H1 (cell line): ENCODE measurements at regions not wholly inside any gene's neighbourhood (a gene's known extent, or its start where the extent isn't known, plus 50 kb on each side); places are given as distances from the start of the nearest gene placed in this dataset.

Experiments used
- CTCF ChIA-PET: fragments of 300-600 bp; sonication (Branson Sonifier 250); formaldehyde crosslinking; loops from one replicate; lab custom pipeline; 2021; ENCODE audit not compliant: partially characterized antibody; lab: Charles Lee
- POLR2A ChIA-PET: fragments of 300-600 bp; sonication (Branson Sonifier 250); formaldehyde crosslinking; loops from one replicate; lab custom pipeline; 2021; ENCODE audit warnings: inconsistent platforms; ENCODE audit not compliant: partially characterized antibody; lab: Charles Lee
- DNase-seq, 2 experiments: peaks; one replicate each; pipeline versions ENCODE4 v3.0.0 to v3.0.0-alpha.2; 2010 to 2022; ENCODE audit warnings: low spot score in 2 of 2, low read depth in 1 of 2, mixed read lengths in 1 of 2
- FAIRE-seq: peaks from 2 replicates; lab custom pipeline; 2011; peaks lifted over from hg19 to GRCh38; lab: Jason Lieb, UNC
- H2AFZ ChIP-seq: 2 replicates; pipeline ENCODE4 v1.8.1; 2012; ENCODE audit warnings: low read length, inconsistent platforms
- H2AK5ac ChIP-seq: 2 replicates; pipeline ENCODE4 v1.6.1; 2013; ENCODE audit warnings: low read depth, low read length
- H2BK120ac ChIP-seq: replicated peaks from 2 replicates; pipeline ENCODE3; 2013; ENCODE audit warnings: low read depth, low read length, inconsistent platforms
- H2BK12ac ChIP-seq: 2 replicates; pipeline ENCODE4 v1.6.1; 2013; ENCODE audit warnings: low read depth, low read length
- H2BK15ac ChIP-seq: 2 replicates; pipeline ENCODE4 v1.6.1; 2013; ENCODE audit warnings: low read length
- H2BK20ac ChIP-seq: 2 replicates; pipeline ENCODE4 v1.6.1; 2013; ENCODE audit warnings: low read length
- H2BK5ac ChIP-seq: 2 replicates; pipeline ENCODE4 v1.6.1; 2013; ENCODE audit warnings: low read depth, low read length
- H3K14ac ChIP-seq: 2 replicates; pipeline ENCODE4 v1.6.1; 2013; ENCODE audit warnings: inconsistent platforms; ENCODE audit not compliant: insufficient read length
- H3K18ac ChIP-seq: 2 replicates; pipeline ENCODE4 v1.6.1; 2013; ENCODE audit warnings: low read length; ENCODE audit errors: extremely low read depth
- H3K23ac ChIP-seq: 2 replicates; pipeline ENCODE4 v1.6.1; 2013; ENCODE audit warnings: inconsistent platforms; ENCODE audit not compliant: insufficient read length
- H3K23me2 ChIP-seq: 2 replicates; pipeline ENCODE4 v1.6.1; 2013; ENCODE audit warnings: low read depth, low read length
- H3K27ac ChIP-seq: 2 replicates; pipeline ENCODE4 v1.6.1; 2011; ENCODE audit warnings: low read depth, low read length, inconsistent platforms
- H3K27me3 ChIP-seq, 4 experiments: replicated peaks in 1 of 4; 1 replicate in 1 of 4; 2 replicates in 3 of 4; pipeline versions ENCODE4 v1.6.1 to v1.8.1; 2011 to 2013; ENCODE audit warnings: low read length in 3 of 4, mild to moderate bottlenecking in 3 of 4, inconsistent platforms in 2 of 4, mixed read lengths in 2 of 4, moderate library complexity in 1 of 4; ENCODE audit not compliant: control insufficient read depth in 3 of 4, insufficient read depth in 3 of 4; ENCODE audit errors: extremely low read depth in 1 of 4
- H3K36me3 ChIP-seq, 4 experiments: 2 replicates each; pipeline versions ENCODE4 v1.6.1 to v1.8.1; 2011 to 2013; ENCODE audit warnings: mild to moderate bottlenecking in 4 of 4, low read length in 3 of 4, moderate library complexity in 2 of 4, control low read depth in 1 of 4, inconsistent platforms in 1 of 4; ENCODE audit not compliant: insufficient read depth in 4 of 4, control insufficient read depth in 2 of 4
- H3K4ac ChIP-seq: replicated peaks from 2 replicates; pipeline ENCODE3; 2013; ENCODE audit warnings: low read length, low read depth, mixed read lengths, inconsistent platforms; ENCODE audit not compliant: insufficient read length
- H3K4me1 ChIP-seq, 4 experiments: replicated peaks in 1 of 4; 1 replicate in 1 of 4; 2 replicates in 3 of 4; pipeline versions ENCODE4 v1.6.1 to v1.8.1; 2011 to 2013; ENCODE audit warnings: low read length in 3 of 4, inconsistent platforms in 2 of 4, mixed read lengths in 1 of 4; ENCODE audit not compliant: insufficient read depth in 4 of 4, control insufficient read depth in 3 of 4
- H3K4me2 ChIP-seq, 2 experiments: 2 replicates each; pipeline versions ENCODE4 v1.6.1 to v1.8.1; 2011 to 2013; ENCODE audit warnings: low read depth in 2 of 2, low read length in 2 of 2, control low read depth in 1 of 2, inconsistent platforms in 1 of 2, mild to moderate bottlenecking in 1 of 2; ENCODE audit not compliant: insufficient read depth in 1 of 2
- H3K4me3 ChIP-seq, 4 experiments: fragments of 200-600, 300-600 bp in 1 of 4; sonication (generic), shearing (Covaris generic), sonication (Bioruptor Twin) in 1 of 4; 2 replicates each; pipeline versions ENCODE4 v1.5.1 to v1.8.1; 2011 to 2016; ENCODE audit warnings: low read length in 4 of 4, low read depth in 3 of 4, control low read depth in 2 of 4, inconsistent platforms in 2 of 4, mild to moderate bottlenecking in 2 of 4, mixed read lengths in 1 of 4, moderate library complexity in 1 of 4; ENCODE audit not compliant: insufficient read depth in 2 of 4; ENCODE audit errors: extremely low read depth in 1 of 4
- H3K56ac ChIP-seq: replicated peaks from 2 replicates; pipeline ENCODE3; 2013; ENCODE audit warnings: low read depth, mild to moderate bottlenecking, mixed read lengths, low read length, inconsistent platforms; ENCODE audit not compliant: insufficient read length
- H3K79me1 ChIP-seq: 2 replicates; pipeline ENCODE4 v1.6.1; 2013; ENCODE audit warnings: low read depth, low read length, control low read depth
- H3K79me2 ChIP-seq, 2 experiments: 2 replicates each; pipeline versions ENCODE4 v1.6.1 to v1.8.1; 2012 to 2013; ENCODE audit warnings: low read length in 2 of 2, mild to moderate bottlenecking in 2 of 2, inconsistent platforms in 1 of 2; ENCODE audit not compliant: insufficient read depth in 2 of 2, control insufficient read depth in 1 of 2
- H3K9ac ChIP-seq, 4 experiments: replicated peaks in 1 of 4; 1 replicate in 1 of 4; 2 replicates in 3 of 4; pipeline versions ENCODE4 v1.6.1 to v1.8.1; 2011 to 2013; ENCODE audit warnings: low read depth in 3 of 4, low read length in 3 of 4, control low read depth in 2 of 4, mild to moderate bottlenecking in 2 of 4, moderate library complexity in 2 of 4, inconsistent platforms in 1 of 4; ENCODE audit errors: extremely low read depth in 1 of 4
- H3K9me3 ChIP-seq, 2 experiments: 2 replicates each; pipeline versions ENCODE4 v1.6.1 to v1.8.1; 2012 to 2013; ENCODE audit warnings: mild to moderate bottlenecking in 2 of 2, moderate library complexity in 2 of 2, control low read depth in 1 of 2, inconsistent platforms in 1 of 2, low read depth in 1 of 2, low read length in 1 of 2, mixed read lengths in 1 of 2; ENCODE audit not compliant: insufficient read depth in 2 of 2
- H4K20me1 ChIP-seq, 2 experiments: replicated peaks in 1 of 2; 2 replicates each; pipeline versions ENCODE3 to v1.8.1; 2011 to 2013; ENCODE audit warnings: inconsistent platforms in 2 of 2, low read length in 2 of 2, mild to moderate bottlenecking in 1 of 2; ENCODE audit not compliant: insufficient read depth in 2 of 2, control insufficient read depth in 1 of 2
- H4K5ac ChIP-seq: 2 replicates; pipeline ENCODE4 v1.6.1; 2013; ENCODE audit warnings: low read length, low read depth, mixed read lengths, inconsistent platforms; ENCODE audit not compliant: insufficient read length
- H4K8ac ChIP-seq: 2 replicates; pipeline ENCODE4 v1.8.0; 2013; ENCODE audit warnings: mild to moderate bottlenecking, moderate library complexity, low read length, inconsistent platforms; ENCODE audit not compliant: insufficient read depth; ENCODE audit errors: extremely low read depth
- H4K91ac ChIP-seq: replicated peaks from 2 replicates; pipeline ENCODE3; 2013; ENCODE audit warnings: low read length, mixed read lengths, inconsistent platforms; ENCODE audit not compliant: insufficient read length
- CREB1 ChIP-seq: IDR thresholded peaks from 2 replicates; pipeline ENCODE4 v1.6.1; 2012; ENCODE audit warnings: inconsistent platforms
- E2F6 ChIP-seq: IDR thresholded peaks from 2 replicates; pipeline ENCODE4 v1.6.1; 2012; ENCODE audit warnings: inconsistent platforms
- NANOG ChIP-seq: IDR thresholded peaks from 2 replicates; pipeline ENCODE4 v1.6.1; 2011; ENCODE audit warnings: low read length, low read depth, mild to moderate bottlenecking, inconsistent platforms; ENCODE audit not compliant: insufficient read depth, poor library complexity, severe bottlenecking
- POLR2A ChIP-seq, 2 experiments: IDR thresholded peaks; 1 replicate in 1 of 2; 2 replicates in 1 of 2; pipeline ENCODE4 v1.6.1; 2011; ENCODE audit warnings: low read depth in 2 of 2, low read length in 2 of 2, mild to moderate bottlenecking in 2 of 2; ENCODE audit errors: control extremely low read depth in 1 of 2
- TEAD4 ChIP-seq: IDR thresholded peaks from 2 replicates; pipeline ENCODE4 v1.6.1; 2012; ENCODE audit warnings: low read depth, low read length, inconsistent platforms, mixed read lengths
- WGBS, 2 experiments: shearing (Covaris generic) in 1 of 2; methylation state at CpG; one replicate each; pipeline versions ENCODE4 v1.1.6 to v1.1.7; 2013 to 2015; ENCODE audit warnings: low lambda C conversion rate in 2 of 2, mixed read lengths in 2 of 2, inconsistent platforms in 1 of 2, low coverage in 1 of 2, missing lambda C conversion rate in 1 of 2; ENCODE audit not compliant: insufficient replicate concordance in 2 of 2, insufficient coverage in 1 of 2, insufficient read length in 1 of 2; ENCODE audit errors: extremely low coverage in 1 of 2, missing lambda C conversion rate in 1 of 2; 5-methylcytosine and 5-hydroxymethylcytosine counted together
- TF ChIP-seq, protein P1 (sequence below): IDR thresholded peaks from 2 replicates; pipeline ENCODE4 v1.6.1; 2011; ENCODE audit warnings: low read depth, mild to moderate bottlenecking, low read length; ENCODE audit not compliant: insufficient read depth

DNA sequence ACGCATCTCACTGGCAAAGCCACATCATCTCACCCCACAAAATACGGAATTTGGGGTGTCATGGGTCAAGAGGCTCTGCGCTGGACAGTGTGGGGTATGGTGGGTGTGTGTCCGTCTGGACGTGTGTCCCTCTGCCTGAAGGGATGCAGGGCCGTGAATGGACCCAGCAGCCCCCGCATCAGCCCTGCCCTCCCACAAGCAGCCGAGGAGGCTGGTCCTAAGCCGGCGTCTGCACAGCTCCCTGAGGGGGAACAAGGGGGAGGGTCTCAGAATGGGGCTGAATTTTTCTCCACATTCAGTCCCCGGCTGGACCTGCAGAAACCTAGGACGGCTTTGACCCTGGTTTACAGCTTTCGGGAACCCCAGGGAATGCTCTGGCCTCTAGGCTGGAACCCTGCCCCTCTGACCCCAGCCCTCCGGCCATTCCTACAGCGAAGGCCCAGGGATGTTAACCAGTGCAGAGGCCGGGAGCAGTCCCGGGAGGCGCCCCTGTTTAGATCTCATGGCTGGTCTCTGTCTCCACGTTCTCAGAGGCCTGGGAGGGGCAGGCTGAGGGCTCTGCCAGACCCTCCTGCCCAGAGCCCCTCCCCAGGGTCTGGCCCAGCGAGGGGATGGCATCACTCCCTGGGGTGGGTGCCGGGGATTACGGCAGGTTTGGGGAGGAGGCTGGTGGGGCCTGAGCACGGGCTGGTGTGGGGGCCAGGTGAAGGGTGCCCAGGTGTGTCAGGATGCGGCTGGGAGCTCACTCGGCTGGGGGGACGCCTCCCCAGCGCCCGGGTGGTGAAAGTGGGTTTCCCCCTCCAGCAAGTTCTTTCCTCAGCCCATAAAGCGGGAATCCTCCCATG, 156.5 kb upstream of the C14orf180 start:
- no peak overlapping the region for H3K4me2 ChIP-seq
- FAIRE-seq (no peak), DNase-seq (peak in 1 of 2 experiments; percentile 44)
- H3K4me3 ChIP-seq, result no peak overlapping the region
- no peak overlapping the region for H2AK5ac ChIP-seq
- no peak overlapping the region for H3K14ac ChIP-seq
- H3K79me1 ChIP-seq, result no peaks in the 10 kb centered on the region
- H4K8ac ChIP-seq, result peak overlapping the region; percentile 57; the same call in 1 of the 2 replicates
- no peaks in the 10 kb centered on the region; the same call in 1 of the 2 replicates for H3K23me2 ChIP-seq
- H3K27ac ChIP-seq, result no peak overlapping the region
- no peak overlapping the region for H3K4ac ChIP-seq
- H3K36me3 ChIP-seq, result no peaks in the 10 kb centered on the region
- H2BK12ac ChIP-seq, result no peak overlapping the region
- no peak overlapping the region for H3K9ac ChIP-seq
- H3K79me2 ChIP-seq, result no peaks in the 10 kb centered on the region
- H3K23ac ChIP-seq, result no peak overlapping the region
- POLR2A ChIA-PET, result no interaction called here
- H2BK5ac ChIP-seq, result no peak overlapping the region
- peaks cover 0 to 4% (median 0%) of the 10 kb centered on the region in 4 experiments; a peak in 1 of 7 replicates for H3K4me1 ChIP-seq
- no peak overlapping the region for H2BK15ac ChIP-seq
- H3K56ac ChIP-seq, result no peak overlapping the region
- no peak overlapping the region for H3K18ac ChIP-seq
- H2AFZ ChIP-seq, result no peak overlapping the region
- WGBS, 2 experiments, result 89% methylated on average over 20 of the region's 29 CpGs; no CpG with 5 or more reads in 1 of the 2 experiments
- H2BK20ac ChIP-seq, result no peak overlapping the region
- CTCF ChIA-PET, result interaction anchor here (1.4 to 1.9 kb wide), 3 partner anchors 49 to 141 kb away, joined by 4 to 7 read pairs (median 5); no protein-coding TSS in a partner anchor
- H4K20me1 ChIP-seq, result no peaks in the 10 kb centered on the region
- no peaks in the 10 kb centered on the region for H3K27me3 ChIP-seq
- H3K9me3 ChIP-seq, result no peaks in the 10 kb centered on the region
- H4K5ac ChIP-seq, result no peak overlapping the region
- H4K91ac ChIP-seq, result no peak overlapping the region
- H2BK120ac ChIP-seq, result no peak overlapping the region
- TF ChIP-seq NANOG, result no peak
- no peak for TF ChIP-seq POLR2A (IDR thresholded peaks at IDR 0.05; ENCODE audit: control extremely low read depth in 1 of 2, low read depth in 2 of 2, low read length in 2 of 2)
- no peak for TF ChIP-seq CREB1
- no peak for TF ChIP-seq E2F6
- no peak for TF ChIP-seq TEAD4
- TF ChIP-seq, protein P1, sequence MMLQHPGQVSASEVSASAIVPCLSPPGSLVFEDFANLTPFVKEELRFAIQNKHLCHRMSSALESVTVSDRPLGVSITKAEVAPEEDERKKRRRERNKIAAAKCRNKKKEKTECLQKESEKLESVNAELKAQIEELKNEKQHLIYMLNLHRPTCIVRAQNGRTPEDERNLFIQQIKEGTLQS, result no peak
